HG03342 (cell line): ENCODE measurements at regions not wholly inside any gene's neighbourhood (a gene's known extent, or its start where the extent isn't known, plus 50 kb on each side); places are given as distances from the start of the nearest gene placed in this dataset.
"Not testable (repeated sequence)": the region's sequence is repeated elsewhere in the genome, so short reads cannot be mapped to it uniquely, and the experiment has no call there.

Experiments used
- ATAC-seq: cut with Tn5 transposase; IDR thresholded peaks from one replicate; pipeline ENCODE4 v1.9.1; 2021; ENCODE audit warnings: mild to moderate bottlenecking, moderate library complexity; ENCODE audit not compliant: unreplicated experiment

DNA sequence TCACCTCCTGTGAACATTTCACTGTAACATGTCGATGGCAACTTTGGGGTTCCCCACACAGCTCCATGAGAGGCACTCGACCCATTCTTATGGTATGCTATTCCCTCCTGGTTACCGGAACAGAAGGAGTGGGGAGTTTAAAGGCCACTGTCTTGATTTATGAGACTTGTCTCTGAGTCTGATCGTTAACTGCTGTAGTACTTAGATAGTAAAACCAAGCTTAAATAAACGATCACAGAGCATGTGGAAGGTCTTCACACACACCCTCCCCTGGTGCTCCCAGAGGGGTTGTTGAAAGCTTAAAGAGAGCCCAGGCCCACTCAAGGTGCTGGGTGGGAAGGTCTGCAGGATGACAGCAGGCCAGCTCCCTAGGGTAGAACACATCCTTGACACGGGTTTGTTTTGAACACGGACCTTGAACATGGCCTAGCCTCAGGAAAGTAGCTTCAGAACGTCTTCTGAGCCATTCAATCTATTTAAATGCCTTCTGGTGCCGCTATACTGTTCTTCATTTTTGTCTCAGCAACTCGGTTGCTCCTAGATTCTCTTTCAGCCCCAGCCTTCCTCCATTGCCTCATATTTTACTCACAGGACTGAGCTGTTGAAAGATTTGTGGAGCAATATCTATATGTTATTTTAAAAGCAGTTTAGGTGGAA is 335.3 kb downstream of the FGFR2 start:
- no peak for ATAC-seq

- no peak for ATAC-seq
Measured at GRCh38 chr10:121263431-121263783, 334.8 kb downstream of the FGFR2 start.

- ATAC-seq: no peak
Measured at GRCh38 chr10:121265360-121266123, 332.7 kb downstream of the FGFR2 start.

DNA sequence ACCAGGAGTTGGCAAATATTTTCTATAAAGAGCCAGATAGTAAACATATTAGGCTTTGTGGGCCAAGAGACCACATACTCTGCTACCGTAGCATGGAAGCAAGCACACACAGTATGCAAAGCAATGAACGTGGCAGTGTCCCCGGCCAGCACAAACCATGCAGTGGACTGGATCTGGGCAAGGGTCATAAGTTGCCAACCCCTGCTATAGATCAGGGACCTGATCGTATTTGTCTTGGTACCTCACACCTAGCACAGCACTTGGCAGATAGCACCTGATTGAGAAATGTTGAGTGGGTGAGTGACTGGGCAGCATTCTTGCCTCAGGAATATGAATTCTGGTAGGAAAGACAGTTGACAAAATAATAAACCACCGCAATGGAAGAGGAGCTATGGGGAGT is 331.9 kb downstream of the FGFR2 start:
- ATAC-seq: no peak

DNA sequence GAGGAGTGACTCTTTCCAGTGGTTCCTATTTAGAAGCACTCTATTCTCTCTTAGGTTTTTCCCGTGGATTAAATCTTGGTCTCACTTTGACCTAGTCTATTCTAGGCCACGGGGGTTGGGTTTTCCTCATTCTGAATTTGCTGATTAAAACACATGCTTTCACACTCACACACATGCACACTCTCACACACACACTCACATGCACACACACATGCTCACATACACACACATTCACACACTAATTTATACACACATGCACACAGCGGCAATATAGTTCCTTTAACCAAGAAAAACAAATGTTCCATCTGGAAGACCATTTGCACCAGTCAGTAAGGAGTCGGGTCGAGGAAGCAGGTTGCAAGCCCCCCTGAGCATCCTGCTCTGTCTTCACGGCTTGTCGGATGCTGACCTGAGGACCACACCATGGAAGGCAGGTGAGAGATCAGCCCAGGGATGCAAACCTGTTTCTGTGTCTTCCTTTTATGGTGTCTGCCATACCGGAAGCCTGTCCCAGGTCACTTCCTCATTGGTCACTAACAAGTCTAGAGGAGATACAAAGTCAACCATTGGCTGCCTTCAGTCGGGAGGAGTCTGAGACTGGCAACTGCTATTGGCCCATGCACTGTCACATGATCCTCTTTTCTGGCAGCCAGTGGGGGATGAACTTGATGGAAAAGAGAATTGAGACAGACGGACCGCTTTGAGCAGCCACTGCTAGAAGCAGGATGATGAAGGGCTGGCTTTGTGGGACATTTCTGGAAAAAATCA is 330.8 kb downstream of the FGFR2 start:
- no peak for ATAC-seq

GRCh38 chr10:121268363-121268762 is 329.9 kb downstream of the FGFR2 start:
- ATAC-seq: no peak

DNA sequence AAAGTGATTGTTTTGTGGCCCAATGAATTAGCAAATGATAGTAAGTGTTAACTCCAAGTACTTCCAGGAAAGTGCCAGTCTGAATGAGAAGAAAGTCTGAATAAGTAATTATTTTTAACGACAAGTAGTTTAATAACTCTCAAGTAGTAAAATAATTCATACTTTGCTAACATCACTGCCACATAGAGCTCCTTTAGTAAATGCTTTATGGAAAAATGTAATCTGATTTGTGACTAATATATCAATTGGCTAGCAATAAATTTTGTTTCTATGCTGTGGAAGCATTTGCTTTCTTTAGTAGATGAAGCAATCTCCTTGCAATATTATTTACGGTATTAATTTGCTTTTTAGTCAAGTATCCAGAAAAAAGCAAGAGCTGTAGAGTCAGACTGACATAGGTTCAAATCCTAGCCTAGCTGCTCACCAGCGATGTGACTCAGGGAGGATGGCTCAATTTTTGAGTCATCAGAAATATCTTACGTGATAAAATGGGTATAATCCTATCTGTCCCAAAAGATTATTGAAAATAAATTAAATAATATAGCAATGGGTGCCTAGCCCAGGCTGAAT is 329.3 kb downstream of the FGFR2 start:
- no peak for ATAC-seq

DNA sequence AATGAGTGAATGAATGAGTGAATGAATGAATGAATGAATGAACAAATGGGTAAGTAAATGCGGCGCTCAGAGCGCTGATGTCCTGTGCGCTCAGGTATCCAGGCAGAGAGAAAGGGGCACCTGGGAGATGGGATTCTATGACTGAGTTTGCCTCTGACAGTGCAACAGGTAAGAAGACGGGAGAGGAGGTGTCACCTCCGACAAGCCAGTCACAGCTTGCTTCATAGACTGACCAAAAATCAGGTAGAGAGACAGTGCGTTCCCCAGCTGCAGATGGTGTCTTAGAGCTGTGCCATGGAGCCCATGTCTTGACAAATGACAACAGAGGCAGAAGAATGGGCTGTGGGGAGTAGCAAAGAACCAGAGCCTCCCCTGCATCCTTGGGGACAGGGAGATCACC is 327.3 kb downstream of the FGFR2 start:
- no peak for ATAC-seq

DNA sequence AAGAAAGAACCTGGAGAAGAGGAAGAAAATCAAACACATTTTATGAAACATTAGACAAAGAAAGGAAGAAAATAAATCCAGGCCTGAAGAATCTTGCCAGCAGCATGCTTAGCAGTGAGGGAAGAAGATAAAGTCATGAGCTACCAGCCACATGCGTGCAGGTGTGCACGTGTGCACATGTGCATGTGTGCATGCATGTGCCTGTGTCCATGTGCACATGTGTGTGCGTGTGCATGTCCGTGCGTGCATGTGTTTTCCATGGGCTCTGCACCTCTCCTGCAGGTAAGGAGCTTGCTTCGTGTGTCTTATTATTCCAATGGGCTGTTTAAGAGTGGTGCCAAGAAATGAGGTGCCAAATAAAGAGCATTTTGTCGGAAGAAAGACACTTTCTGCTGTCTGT is 322.2 kb downstream of the FGFR2 start:
- no peak for ATAC-seq

GRCh38 chr10:121276822-121277221 is 321.4 kb downstream of the FGFR2 start:
- no peak for ATAC-seq

- ATAC-seq: not testable (repeated sequence)
Measured at GRCh38 chr10:121278386-121278785, 319.9 kb downstream of the FGFR2 start.

DNA sequence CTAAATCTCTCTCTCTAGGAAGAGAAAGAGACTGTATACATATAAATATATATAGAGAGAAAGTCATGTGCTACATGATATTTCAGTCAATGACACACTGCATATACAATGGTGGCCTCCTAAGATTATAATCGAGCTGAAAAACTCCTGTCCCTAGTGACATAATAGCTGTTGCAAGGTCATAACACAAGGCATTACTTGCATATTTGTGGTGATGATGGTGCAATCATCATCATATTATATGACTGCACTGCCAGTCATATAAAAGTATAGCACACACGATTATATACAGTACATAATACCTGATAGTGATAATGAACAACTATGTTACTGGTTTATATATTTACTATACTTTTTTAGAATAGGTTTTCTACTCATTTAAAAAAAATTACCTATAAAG is 316.7 kb downstream of the FGFR2 start:
- no peak for ATAC-seq

GRCh38 chr10:121282264-121282663 is 316.0 kb downstream of the FGFR2 start:
- ATAC-seq: no peak

DNA sequence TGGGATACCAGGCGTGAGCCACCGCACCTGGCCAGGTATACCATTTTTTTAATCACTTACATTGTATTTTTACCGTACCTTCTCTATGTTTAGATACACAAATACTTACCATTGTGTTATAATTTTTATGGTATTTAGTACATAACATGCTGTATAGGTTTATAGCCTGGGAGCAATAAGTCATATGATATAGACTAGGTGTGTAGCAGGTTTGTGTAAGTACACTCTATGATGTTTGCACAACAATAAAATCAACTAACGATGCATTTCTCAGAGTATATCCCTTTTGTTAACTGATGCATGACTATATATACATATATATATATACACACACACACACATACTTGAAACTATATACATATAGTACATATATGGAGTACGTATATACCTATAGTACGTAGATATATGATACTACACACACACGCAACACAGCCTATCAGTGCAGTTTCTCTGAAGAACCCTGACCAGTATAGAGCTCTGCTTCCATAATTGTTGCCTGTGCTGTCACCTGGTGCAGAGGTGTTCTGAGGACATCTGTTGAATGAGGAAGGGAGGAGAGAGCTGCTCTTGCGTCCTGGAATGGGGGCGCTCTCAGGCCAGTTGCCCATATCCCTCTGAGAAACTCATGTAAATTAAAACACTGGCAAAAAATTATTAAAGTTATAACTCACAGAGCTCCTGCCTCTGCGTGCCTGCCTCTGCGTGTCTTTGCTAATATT is 315.3 kb downstream of the FGFR2 start:
- no peak for ATAC-seq

DNA sequence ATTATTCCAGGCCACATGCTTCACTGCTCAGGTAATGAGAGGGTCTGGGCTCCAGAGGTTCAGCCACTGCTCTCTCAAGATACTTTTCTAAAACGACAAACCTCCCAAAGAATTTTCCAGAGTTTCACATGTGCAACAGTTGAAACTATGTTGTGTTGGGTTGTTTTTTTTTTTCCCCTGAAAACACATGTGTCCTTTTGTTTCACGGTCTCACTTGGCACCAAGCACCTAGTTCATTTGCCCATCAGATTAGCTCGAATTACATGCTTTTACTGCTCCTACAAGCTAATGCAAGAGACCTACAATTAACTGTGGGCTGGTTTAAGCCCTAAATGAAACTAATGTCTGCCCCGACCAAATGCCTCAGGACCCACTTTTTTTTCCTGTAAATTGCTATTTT is 313.3 kb downstream of the FGFR2 start:
- no peak for ATAC-seq

DNA sequence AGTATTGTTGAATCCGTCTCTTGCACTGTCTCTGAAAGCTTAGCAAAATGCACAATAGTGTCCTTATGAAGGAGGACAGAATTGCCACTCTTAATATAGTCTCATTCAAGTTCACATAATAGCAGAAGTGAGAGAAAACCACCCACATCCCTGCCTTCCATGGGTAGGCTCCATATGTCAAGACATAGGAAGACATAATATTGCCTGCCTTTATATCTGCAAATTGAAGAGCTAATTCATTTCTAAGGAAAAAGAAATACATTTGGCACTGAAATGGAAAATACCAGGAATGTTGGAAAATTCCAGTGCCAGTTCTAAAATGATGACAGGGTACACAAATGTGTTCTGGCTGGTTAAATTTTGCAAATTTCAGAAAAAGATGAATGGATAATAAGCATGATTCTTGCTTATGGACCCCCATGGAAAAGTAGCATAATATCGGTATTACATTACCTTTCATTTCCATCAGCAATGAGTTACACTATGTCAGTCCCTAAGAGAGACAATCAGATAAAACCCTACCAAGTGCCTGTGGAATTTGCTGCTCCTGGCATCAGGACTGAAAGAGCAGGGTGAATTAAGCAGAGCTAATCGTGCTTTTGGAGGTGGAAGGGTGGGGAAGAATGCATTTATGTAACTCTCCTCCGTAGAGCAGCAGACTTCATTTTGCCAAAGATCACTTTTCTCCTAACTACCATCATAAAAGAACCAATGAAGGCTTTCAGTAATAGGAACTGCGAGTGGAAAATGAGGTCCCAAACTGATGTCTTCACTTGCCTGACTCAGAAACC is 312.6 kb downstream of the FGFR2 start:
- no peak for ATAC-seq

DNA sequence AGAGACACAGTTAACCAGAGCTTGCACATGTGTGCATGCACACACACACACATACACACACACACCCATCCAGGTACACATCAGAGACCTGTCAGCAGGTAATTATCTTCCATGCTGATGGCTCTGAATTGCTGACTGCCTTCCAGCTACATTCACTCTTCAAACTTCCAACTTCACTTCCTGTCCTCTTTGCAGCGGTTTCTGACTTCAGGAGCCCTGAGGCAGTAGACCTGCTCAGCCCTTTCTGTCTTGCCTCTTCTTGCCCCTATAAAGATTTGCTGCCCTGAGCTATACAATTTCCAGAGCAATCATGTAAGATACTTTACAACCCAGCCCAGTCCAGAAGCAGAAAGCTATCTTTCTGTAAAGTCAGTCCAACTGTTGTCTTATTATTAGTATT is 310.2 kb downstream of the FGFR2 start:
- no peak for ATAC-seq

DNA sequence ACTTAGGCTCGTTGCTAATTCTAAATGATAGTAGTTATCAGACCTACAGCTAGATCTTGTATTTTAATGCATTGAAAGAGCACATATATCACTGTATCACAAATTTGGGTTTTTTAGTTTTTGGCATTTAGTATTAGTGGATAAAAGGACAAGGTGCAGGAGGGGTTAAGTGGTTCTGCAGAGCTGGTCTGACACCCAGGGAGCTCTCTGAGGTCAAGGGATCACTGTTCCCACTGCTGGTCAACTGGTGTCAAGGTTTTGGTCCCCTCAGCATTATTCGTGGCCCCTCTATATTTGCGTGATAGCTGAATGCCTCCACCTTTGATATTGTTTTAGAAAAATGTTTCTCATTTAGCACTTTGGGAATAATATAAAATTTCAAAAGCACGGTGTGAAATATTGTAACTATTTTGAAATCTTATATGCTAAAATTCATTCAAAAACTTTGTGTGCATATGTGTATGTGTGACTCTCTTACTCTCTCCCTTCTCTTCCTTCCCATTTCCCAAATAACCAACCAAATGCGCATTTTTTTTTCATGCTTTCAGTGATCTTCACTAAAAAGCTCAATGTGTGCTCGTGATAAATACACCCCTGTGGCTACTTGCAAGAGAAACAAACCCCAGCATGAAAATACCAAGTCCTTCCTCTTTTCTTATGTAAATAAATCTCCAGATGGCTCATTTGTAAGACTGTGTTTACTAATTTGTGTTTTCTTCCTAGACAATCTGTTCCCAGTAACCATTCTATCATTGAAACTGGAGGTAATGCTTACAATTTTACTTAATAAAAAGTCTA is 309.2 kb downstream of the FGFR2 start:
- ATAC-seq: no peak

- ATAC-seq: no peak
Measured at GRCh38 chr10:121289800-121290199, 308.4 kb downstream of the FGFR2 start.
